ENCODE measurements at regions not wholly inside any gene's neighbourhood (a gene's known extent, or its start where the extent isn't known, plus 50 kb on each side); places are given as distances from the start of the nearest gene placed in this dataset.

DNA sequence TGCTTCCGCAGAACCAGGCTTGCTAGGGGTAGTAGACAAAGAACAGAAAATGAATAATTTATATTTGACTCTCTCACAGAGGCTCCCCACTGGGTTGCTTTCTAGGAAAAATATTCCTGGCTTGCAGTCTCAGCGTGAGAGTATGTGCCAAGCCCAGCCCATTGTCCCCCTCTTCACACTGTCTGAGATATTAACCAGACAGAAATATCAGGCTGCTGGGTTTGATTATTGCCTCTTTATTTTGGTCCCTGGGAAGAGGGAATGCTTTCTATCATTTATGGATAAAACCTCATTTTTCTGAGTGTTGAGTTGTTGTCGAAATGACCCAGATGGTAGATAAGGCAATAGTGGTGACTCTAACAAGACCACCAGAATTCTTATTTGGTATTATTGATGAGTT is 367.9 kb downstream of the METTL15 start:
- DNase-seq (ENCODE audit: low read depth) = no peak

DNA sequence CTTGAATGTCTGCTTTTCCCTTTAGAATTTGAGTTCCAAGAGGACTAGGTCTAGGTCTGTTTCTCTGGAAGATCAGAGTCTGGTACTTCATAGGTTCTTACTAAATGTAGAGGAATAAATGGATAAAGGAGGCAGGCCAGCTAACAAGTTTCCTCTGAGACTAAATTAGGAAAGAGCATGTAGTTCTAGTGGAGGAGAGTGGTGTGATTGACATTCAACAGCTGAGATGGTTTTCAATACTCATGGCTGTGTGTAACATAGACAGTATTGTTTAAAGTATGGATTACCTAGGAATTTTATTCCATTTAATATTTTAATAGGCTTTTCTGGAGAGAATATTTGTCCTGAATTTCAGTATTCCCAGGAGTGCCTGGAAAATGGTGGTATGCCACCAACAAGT is 364.7 kb downstream of the METTL15 start:
- no peak for DNase-seq (ENCODE audit: low read depth)

DNA sequence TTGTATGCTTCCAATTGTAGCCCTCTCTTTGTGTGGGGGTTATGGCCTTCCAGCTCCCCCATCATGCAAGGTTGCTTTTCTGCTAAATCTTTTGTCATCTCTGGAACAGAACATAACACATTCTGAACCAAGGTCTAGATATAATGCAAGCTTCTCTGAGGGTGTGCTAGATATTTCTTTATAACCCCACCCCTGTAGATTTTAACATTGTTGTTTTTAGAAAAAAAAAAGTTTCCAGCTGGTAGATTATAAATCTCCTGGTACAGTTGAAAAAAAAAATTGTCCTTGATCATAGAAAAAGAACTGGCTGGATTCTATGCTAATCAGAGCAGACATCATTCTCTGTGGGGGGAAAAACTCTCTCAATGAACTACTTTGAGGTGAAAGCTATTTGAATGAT is 363.3 kb downstream of the METTL15 start:
- no peak for DNase-seq (ENCODE audit: low read depth)

DNA sequence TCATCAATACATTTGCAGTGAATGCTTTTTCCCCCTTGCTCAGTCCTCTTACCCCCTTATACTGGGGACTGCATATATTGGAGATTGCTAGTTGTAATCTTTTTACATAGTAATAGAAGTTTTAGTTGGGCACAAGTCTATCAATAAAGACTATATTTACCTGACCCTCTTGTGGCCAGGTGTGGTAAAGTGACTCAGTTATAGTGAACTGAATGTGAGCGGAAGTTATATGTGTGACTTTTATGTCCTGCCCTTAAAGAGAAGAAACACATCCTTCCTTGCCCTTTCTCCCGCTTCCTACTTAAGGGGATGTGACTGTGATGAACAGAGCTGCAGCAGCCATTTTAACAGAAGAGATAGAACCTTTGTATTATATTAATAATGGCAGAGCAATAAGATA is 362.0 kb downstream of the METTL15 start:
- no peak for DNase-seq (ENCODE audit: low read depth)

DNA sequence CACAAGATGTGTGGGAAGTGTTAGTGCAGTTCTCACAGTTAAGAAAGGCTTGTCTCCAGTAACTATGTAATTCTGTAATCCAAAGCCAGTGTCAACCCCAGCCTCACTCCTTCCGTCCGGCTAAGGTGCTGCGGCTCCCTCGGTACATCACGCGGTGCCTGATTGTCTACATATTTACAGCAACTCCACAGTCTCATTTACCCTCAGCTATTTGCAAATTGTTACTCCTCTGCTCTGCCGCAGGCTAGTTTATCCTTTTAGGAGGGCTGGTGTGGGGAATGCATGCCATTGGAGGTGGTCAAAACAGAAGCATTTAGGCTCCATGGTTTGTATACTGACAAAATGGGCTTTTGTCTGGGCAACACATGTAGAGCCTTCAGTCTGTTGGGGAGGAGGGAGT is 358.3 kb downstream of the METTL15 start:
- no peak for DNase-seq (ENCODE audit: low read depth)

DNA sequence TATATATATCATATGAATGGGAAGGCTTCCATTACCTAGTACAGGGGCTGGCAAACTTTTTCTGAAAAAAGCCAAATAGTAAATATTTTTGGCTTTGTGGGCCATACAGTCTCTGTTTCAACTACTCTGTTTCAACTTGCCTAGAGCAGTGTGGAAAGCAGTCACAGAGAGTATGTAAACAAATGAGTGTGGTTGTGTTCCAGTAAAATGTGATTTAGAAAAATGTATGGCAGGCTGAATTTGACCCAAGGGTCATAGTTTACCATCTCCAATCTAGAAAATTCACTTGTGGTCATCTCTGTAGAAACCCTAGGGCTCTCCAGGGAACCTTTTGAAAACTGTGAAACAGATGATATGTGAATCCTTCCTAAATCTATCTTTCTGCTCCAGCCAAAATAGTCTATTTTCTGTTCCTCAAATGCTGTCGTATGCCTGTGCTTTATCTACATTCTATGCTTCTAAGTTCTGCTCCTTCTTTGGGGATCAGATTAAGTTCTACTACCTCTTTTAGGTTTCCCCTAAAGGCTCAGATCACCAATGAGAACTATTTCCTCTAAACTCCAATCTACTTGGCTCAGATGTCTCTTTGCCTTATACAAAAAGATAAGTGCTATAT is 356.2 kb downstream of the METTL15 start:
- DNase-seq (ENCODE audit: low read depth) = no peak

DNA sequence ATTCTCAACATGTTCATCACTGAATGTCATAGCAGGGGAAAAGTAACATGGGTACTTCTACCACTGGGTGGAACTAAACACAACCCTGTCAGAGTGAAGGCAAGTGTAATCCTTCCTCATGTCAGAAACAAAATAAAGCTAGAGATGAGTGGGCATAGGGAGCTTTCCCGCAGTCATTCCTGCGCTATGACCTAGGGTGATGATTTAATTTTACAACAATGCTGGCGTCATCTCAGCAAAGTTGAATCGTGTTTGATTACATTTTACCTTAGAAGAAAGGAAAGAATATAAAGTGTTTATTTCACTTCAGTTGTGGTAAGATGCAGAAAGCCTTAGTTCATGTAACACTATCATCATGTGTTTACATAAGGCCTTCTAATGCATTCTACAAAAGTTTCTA is 355.6 kb downstream of the METTL15 start:
- no peak for DNase-seq (ENCODE audit: low read depth)

DNA sequence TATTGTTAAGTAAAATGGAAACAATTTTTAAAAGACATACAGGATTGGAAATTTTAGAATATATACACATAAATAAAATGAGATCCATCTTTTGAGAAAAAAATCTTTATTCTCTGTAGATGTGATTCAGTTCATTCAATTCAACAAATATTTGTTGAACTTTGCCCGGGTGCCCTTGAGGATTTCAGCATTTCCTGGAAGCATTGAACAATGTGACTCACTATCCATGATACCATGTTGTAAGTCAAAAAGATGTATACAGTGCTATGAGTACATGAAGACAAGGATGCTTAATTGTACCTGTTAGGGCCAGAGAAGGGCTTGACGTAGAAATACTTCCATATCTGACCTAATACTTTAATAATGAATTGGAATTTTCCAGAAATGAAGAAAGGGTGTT is 353.7 kb downstream of the METTL15 start:
- no peak for DNase-seq (ENCODE audit: low read depth)

DNA sequence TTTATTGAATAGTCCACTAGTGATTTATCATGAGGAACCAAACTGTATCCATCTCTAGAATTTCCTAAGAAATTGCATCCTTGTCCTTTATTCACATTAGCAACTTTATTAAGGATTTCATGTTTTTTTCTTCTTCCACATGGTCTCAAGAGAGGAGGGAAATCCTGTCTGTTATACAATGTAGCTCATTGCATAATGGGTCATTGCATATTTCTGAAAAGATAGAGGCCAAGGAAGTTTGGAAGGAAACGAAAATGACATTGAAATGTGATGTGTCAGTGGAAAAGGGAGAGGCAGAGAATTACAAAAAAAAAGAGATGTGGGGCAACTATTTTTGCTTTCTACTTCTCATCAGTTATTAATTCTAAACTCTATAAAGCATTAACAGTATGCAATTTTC is 353.1 kb downstream of the METTL15 start:
- DNase-seq (ENCODE audit: low read depth) = peak; percentile 35

DNA sequence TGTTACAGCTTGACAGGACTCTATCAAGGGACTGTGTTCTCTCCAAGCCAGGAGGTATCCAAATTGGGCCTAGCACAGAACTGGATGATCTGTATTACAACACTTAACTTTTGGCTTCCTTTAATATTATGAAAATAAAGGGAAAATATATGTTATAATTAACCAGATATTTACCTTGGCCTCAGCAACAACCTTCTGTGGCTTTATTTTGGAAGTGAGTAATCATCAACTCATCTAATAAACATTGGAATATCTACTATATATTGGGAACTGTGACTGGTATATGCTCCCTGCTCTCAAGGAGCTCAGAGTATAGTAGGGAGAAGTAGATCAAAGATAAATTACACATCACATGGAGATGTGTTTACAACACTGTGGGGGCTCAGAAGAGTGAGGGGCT is 352.2 kb downstream of the METTL15 start:
- no peak for DNase-seq (ENCODE audit: low read depth)

DNA sequence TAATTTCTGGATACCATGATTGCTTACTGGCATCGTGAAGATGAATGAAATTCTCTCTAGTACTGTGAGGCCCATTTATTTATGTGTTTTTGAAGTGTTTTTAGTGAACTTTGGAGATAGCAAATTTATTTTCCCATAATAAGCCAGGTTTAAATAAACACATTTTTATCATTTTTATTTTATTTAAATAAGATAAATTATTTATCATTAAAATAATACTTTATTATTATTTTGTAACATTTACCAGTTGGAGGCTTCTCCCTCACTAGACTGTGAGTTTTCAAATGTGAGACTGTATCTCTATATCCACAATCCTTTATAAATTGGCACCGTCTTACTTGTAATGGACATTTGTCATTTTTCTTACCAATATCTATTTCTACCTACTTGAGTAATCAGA is 351.7 kb downstream of the METTL15 start:
- no peak for DNase-seq (ENCODE audit: low read depth)

DNA sequence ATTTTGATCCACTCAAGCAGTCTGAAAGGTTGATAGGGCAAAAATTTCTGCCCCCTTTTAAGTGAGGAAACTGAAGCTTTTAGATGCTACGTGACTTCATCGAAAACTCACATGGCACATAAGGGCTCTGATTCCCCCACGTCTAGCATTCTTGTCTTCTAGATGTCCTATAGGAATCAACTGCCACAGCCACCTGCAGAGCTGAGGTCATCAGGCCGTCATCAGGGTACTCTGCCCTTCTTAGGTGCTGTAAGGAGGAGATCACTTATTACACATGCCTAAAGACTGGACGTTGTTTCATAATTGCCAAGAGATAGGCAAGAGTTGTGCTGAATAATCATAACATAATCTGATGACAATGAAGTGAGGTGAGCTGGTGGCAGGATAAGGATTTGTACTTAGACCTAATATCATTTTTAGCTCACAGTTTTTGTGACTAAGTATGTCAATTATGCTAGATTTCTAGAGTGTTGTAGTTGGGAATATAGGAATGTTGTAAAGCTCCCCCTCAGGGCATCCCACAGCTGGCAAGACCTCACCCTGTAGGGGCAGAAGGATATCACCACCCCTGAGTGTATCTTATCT is 349.4 kb downstream of the METTL15 start:
- no peak for DNase-seq (ENCODE audit: low read depth)

DNA sequence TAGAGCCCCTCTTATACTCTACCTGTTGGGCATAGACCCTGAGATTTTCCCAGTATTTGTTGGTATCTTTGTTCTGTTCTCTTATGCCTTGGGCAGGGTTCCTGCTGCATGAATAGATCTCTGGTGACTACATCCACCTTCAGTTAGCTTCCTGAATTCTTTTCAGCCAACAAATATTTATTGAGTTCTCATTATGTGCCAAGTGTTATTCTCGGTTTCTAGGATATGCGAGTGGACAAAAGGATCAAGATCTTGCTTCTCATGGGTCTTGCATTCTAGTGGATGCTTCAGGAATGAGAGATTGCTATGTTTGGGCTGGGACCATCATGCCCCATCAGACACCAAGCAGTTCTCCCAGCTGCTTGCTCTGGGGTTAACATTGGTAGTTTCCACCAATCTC is 340.0 kb downstream of the METTL15 start:
- no peak for DNase-seq (ENCODE audit: low read depth)

DNA sequence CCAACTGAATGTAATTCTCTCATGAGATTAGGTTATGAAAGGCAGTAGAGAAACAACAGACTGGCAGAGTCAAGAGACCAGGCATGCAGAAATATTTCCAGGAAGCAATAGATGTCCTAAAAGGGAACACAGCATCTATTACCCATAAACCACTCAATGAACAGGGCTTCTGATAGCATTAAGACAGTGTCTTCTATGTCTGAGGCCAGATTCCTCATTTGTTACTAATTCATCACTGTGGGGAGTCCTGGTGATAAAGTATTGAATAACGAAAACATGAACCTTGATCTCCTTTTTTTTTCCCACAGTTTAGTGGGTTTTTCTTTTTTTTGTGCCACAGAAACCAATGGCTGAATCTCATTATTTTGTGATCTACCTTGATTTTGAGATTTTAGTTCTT is 339.0 kb downstream of the METTL15 start:
- DNase-seq (ENCODE audit: low read depth) = no peak

DNA sequence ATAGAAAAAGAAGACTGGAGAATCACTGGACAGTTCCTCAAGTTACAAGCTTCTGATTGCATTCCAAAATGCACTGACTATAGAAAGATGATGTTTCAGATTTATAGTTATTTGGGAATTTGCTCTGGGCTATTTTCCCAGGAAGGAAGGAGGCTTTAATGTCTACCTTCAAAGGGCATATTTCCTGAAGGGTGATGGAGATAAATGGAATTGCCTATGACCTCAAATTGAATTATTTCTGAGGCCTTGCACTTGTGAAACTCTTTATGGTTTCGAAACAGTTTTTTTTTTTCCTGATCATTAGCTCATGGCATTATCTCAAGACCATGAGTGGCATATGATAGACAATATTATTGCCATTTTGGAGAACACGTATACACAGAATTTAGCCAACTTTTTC is 333.9 kb downstream of the METTL15 start:
- DNase-seq (ENCODE audit: low read depth) = no peak

DNA sequence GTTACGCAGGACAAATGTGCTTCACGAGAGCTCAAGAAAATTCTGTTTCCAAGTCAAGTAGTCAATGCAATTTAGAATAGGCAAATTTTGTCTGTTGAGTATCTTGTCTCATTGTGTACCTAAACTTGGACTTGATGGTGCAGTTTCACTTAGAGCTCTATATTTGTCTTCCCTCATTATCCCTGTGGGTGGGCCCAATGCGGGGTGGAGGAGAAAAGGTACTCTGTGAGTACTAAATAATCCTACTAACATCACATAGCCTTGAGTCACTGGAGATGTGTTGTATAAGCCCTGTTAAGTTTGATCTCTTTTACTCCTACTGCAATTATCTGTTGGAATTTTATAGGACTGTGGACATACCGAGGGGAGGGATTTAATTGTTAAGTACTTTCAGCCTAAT is 331.2 kb downstream of the METTL15 start:
- no peak for DNase-seq (ENCODE audit: low read depth)

DNA sequence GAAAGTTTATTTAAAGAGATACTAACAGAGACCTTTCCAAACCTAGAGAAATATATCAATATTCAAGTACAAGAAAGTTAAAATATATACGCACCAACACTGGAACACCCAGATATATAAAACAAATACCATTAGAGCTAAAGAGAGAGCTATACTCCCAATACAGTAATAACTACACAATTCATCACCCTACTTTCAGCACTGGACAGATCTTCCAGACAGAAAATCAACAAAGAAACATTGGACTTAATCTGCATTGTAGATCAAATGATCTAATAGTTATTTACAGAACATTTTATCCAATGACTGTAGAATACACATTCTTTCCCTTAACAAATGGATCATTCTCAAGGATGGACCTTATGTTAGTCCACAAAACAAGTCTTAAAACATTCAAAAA is 311.9 kb downstream of the METTL15 start:
- DNase-seq (ENCODE audit: low read depth) = no peak

DNA sequence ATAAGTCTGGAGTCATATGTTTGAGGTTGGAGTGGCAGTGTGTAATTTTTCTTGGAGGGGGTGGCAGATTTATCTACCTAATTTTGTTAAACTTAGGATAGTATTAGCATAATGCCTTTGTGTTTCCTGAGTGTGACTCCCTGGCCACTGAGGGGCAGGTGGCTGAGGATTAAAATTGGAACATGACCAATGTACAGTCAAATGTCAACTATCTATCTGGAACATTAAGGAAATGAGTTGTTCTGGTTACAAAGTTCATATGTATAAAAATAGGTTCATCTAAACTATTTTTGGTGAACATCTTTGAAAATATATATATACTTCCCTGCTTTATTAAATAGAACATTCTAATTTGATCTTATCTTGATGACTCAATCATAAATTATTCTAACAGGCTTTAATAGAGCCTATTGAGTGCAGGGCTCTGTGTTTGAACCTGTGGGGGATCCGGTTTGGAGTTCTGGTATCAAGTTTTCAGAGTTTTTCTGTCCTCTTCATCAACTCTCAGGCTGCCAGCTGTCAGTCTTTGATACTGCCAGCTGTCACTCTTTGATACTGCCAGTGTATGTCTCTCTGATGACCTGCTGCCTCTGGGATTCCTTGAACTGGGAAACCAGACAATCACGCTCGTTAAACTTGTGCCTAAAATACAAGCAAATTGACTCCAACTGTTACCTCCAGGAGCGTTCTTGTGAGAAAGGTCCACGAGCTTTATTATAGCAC is 309.6 kb downstream of the METTL15 start:
- no peak for DNase-seq (ENCODE audit: low read depth)

DNA sequence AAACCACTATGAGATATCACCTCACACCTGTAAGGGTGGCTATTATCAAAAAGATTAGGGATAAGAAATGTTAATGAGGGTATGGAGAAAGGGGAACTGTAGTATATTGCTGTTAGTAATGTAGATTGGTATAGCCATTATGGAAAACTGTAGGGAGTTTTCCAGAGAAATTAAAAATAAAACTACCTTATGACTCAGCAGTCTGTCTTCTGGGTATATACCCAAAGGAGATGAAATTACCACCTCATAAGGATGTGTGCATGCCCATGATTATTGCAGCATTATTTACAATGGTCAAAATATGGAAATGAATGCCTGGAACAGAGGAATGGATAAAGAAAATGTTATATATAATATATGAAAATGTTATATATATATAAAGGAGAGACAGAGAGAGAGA is 303.8 kb downstream of the METTL15 start:
- DNase-seq (ENCODE audit: low read depth) = no peak

DNA sequence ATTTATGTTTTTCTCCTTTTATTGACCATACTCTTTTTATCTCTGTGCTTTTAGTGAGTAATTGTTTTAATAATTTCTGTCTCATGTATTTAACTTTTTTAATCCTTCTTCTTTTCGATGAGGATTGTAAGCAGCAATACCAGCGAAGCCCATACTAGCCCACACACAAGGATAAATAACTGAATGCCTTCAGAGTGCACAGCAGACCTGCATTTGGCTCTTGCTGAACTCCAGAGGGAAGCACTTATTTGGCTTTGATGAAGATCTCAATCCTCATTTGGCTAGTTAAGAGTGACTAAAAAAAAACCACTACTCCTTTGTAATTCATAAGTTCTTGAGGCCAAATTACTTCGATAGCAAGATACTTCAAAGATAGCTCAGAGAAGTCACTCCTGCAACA is 293.3 kb downstream of the METTL15 start:
- DNase-seq (ENCODE audit: low read depth) = no peak

DNA sequence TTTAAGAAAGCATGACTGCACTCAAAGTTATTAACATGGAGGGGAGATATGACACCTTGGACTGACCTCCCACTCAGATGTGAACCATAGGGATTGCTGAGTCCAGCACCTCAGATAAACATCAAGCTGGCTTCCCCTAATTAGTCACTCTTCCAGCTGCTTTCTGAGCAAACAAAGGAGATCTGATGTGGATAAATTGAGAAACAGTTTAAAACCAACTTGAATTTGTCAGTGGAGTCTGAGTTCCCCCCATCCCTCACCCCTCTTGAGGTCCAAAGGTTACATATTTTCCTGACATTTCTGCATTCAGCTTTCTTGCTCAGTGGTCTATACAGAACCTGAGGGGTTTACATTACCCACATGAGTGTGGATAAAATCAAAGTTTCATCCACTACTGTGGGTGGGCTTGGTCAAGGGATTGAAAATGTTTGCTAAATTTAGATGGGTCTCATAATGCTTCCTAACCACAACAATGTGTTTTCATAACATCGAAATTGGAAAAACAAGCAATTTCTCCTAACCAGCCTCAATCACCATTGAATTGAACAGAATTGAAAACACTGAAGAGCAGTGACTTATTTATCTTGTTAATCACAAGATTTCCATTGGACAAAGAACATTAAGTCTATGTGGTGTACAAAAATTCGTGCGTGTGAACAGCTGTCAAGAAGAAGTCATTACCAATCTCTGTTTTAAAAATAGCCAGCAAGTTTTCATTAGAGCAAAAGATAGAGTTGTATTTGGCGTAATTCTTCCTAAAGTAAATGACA is 292.3 kb downstream of the METTL15 start:
- DNase-seq (ENCODE audit: low read depth) = no peak

DNA sequence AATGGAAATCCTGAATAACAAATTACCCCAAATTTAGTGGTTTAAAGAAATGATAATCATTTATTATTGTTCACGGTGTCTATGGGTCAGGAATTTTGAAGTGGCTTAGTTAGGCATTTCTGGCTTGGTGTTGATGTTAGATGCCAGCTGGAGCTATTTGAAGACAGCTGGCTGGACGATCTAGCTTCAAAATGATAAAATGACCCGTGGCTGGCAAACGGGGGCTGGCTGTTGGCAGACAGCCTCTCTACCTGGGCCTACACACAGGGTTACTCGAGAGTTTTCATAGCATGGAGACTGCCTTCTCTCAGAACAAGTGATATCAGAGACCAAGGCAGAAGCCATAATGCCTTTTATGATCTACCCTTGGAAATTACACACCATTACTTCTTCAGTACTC is 285.2 kb downstream of the METTL15 start:
- DNase-seq (ENCODE audit: low read depth) = no peak

DNA sequence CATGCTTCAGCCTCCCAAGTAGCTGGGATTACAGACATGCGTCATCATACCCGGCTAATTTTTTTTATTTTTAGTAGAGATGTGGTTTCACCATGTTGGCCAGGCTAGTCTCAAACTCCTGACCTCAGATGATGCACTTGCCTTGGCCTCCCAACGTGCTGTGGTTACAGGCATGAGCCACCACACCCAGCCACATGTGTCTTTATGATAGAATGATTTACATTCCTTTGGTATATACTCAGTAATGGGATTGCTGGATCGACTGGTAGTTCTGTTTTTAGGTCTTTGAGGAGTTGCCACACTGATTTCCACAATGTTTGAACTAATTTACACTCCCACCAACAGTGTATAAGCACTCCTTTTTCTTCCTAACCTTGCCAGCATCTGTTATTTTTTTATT is 276.2 kb downstream of the METTL15 start:
- peak; percentile 89 for DNase-seq (ENCODE audit: low read depth)

Measured in HS-5 (cell line).